ENCODE measurements at regions not wholly inside any gene's neighbourhood (a gene's known extent, or its start where the extent isn't known, plus 50 kb on each side); places are given as distances from the start of the nearest gene placed in this dataset.
"Not testable (repeated sequence)": the region's sequence is repeated elsewhere in the genome, so short reads cannot be mapped to it uniquely, and the experiment has no call there.

DNA sequence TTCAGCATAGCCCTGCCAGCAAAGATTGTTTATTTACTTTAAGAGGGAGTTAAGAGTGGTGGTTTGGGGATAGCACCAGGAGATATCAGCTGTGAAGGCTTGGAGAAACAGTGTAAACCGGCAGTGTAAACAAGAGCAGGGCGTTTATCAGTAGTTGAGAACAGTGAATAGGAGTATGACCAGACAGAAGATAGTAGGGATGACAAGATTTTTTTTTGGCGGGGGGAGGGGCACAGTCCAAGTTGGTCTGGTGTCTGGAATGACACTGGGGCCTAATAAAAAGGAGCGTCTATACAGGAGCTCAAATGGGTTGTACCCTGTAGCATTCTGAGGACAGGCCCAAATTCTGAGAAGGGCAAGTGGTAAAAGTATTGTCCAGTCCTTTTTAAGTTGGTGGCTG, 433.4 kb upstream of the NDST3 start:
- H3K4me2 ChIP-seq; H3K9me3 ChIP-seq; H3K79me2 ChIP-seq (ENCODE audit: insufficient read depth); H3K27ac ChIP-seq (ENCODE audit: low read depth in 2 of 2, low read length in 1 of 2); H3K4me3 ChIP-seq (ENCODE audit: low read depth in 2 of 2, low read length in 1 of 2); POLR2A ChIA-PET; H4K20me1 ChIP-seq (ENCODE audit: insufficient read depth); DNase-seq; H3K9me2 ChIP-seq; H3F3A ChIP-seq (replicated peaks; ENCODE audit: insufficient read depth); H3K4me1 ChIP-seq (ENCODE audit: control insufficient read depth in 1 of 2, insufficient read depth in 2 of 2, low read depth in 1 of 2, low read length in 1 of 2); H2AFZ ChIP-seq (ENCODE audit: low read depth); H3K9ac ChIP-seq; H3K27me3 ChIP-seq (ENCODE audit: insufficient read depth); H3K36me3 ChIP-seq (replicated peaks in 1 of 2; ENCODE audit: control insufficient read depth in 1 of 2, insufficient read depth in 2 of 2, low read length in 1 of 2); CTCF ChIA-PET: not testable (repeated sequence)
- 56% methylated on average over 4 of the region's 4 CpGs for WGBS (ENCODE audit: low lambda C conversion rate)

DNA sequence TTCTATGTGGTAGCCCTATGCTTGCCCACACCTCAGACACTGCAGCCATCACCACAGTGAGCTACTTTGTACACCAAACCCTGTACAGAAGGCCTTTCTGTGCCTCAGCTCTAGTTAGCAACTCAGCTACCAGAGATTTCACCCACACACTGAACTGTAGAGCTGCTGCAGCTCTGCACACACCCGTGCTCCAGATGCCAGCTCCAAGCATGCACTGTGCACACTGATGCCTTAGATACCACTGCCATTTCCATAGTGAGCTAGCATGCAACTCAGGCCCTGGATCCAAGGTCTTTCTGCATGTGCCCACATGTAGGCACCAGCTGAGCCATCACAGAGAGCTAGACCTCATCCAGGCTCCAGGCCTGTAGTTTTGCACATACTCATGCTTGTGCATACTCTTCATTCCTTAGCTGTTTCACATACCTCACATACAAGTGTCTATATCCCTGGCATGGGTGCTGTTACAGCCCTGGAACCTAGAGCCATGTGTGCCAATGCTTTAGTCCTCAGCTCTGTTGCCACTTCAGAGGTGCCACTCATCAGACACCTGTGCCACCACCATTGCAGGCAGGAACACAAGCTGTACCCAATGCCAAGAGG, 423.5 kb upstream of the NDST3 start:
- Histone ChIP-seq H4K20me1 (ENCODE audit: insufficient read depth) (no peaks in the 10 kb centered on the region), H3K79me2 (ENCODE audit: insufficient read depth) (no peaks in the 10 kb centered on the region), H3K4me2 (no peak overlapping the region), H3K4me1 (ENCODE audit: control insufficient read depth in 1 of 2, insufficient read depth in 2 of 2, low read depth in 1 of 2, low read length in 1 of 2) (no peaks in the 10 kb centered on the region), H3K27ac (ENCODE audit: low read depth in 2 of 2, low read length in 1 of 2) (no peak overlapping the region), H3K4me3 (ENCODE audit: low read depth in 2 of 2, low read length in 1 of 2) (no peak overlapping the region), H3K36me3 (replicated peaks in 1 of 2; ENCODE audit: control insufficient read depth in 1 of 2, insufficient read depth in 2 of 2, low read length in 1 of 2) (no peaks in the 10 kb centered on the region), H3K9ac (no peak overlapping the region), H3F3A (replicated peaks; ENCODE audit: insufficient read depth) (no peaks in the 10 kb centered on the region), H3K9me2 (no peaks in the 10 kb centered on the region), H2AFZ (ENCODE audit: low read depth) (no peak overlapping the region), H3K27me3 (ENCODE audit: insufficient read depth) (no peaks in the 10 kb centered on the region), H3K9me3 (no peaks in the 10 kb centered on the region)
- POLR2A ChIA-PET, result no interaction called here
- DNase-seq, result no peak
- WGBS (ENCODE audit: low lambda C conversion rate), result no CpG with 5 or more reads among the region's 1 CpG
- CTCF ChIA-PET, result no interaction called here
- TF ChIP-seq FOXJ3 (CRISPR knock-in tag; IDR thresholded peaks at IDR 0.05) (no peak), RAD21 (IDR thresholded peaks at IDR 0.05; ENCODE audit: low read length) (no peak), RFX5 (IDR thresholded peaks at IDR 0.05; ENCODE audit: low read length) (no peak), CHD2 (IDR thresholded peaks at IDR 0.05; ENCODE audit: low read length, partially characterized antibody) (no peak), POLR2AphosphoS5 (IDR thresholded peaks at IDR 0.05; ENCODE audit: low read depth, low read length) (no peak)
- TF ChIP-seq, protein P1, sequence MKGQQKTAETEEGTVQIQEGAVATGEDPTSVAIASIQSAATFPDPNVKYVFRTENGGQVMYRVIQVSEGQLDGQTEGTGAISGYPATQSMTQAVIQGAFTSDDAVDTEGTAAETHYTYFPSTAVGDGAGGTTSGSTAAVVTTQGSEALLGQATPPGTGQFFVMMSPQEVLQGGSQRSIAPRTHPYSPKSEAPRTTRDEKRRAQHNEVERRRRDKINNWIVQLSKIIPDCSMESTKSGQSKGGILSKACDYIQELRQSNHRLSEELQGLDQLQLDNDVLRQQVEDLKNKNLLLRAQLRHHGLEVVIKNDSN (IDR thresholded peaks at IDR 0.05; ENCODE audit: borderline replicate concordance, low read depth), result no peak

DNA sequence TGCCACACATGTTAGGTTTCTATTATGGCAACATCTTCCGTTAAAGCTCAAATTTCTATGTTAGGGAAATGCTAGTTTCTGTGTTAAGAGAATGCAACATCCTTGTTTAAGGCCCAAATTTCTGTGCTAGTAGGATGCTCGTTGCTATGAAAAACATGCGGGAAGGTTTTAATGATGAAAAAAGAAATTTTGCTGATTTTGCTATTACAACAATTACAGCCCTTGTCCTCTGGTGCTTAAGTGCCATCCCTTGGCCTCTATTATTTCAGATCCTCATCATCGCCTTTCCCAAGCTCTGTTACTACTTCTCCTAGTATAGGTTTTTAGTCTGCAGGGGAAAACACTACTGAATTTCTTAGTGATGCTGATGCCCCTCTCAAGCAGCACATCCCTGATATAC, 412.6 kb upstream of the NDST3 start:
- Histone ChIP-seq H3K36me3 (replicated peaks in 1 of 2; ENCODE audit: control insufficient read depth in 1 of 2, insufficient read depth in 2 of 2, low read length in 1 of 2) (no peaks in the 10 kb centered on the region), H2AFZ (ENCODE audit: low read depth) (no peak overlapping the region), H3K9me2 (no peaks in the 10 kb centered on the region), H3K9me3 (no peaks in the 10 kb centered on the region), H3K9ac (no peak overlapping the region), H3F3A (replicated peaks; ENCODE audit: insufficient read depth) (no peaks in the 10 kb centered on the region), H3K4me1 (ENCODE audit: control insufficient read depth in 1 of 2, insufficient read depth in 2 of 2, low read depth in 1 of 2, low read length in 1 of 2) (no peaks in the 10 kb centered on the region), H4K20me1 (ENCODE audit: insufficient read depth) (no peaks in the 10 kb centered on the region), H3K79me2 (ENCODE audit: insufficient read depth) (no peaks in the 10 kb centered on the region), H3K27ac (ENCODE audit: low read depth in 2 of 2, low read length in 1 of 2) (no peak overlapping the region), H3K4me3 (ENCODE audit: low read depth in 2 of 2, low read length in 1 of 2) (no peak overlapping the region), H3K27me3 (ENCODE audit: insufficient read depth) (no peaks in the 10 kb centered on the region), H3K4me2 (no peak overlapping the region)
- CTCF ChIA-PET, result no interaction called here
- WGBS (ENCODE audit: low lambda C conversion rate), result 49% methylated on average over 4 of the region's 4 CpGs
- DNase-seq, result no peak
- POLR2A ChIA-PET, result no interaction called here
- TF ChIP-seq RFX5 (IDR thresholded peaks at IDR 0.05; ENCODE audit: low read length) (no peak), YY1 (IDR thresholded peaks at IDR 0.05; ENCODE audit: low read depth) (no peak), RCOR1 (IDR thresholded peaks at IDR 0.05; ENCODE audit: low read length) (no peak), FOXM1 (IDR thresholded peaks at IDR 0.05; ENCODE audit: low read depth) (no peak), TAF1 (IDR thresholded peaks at IDR 0.05; ENCODE audit: borderline replicate concordance, low read depth, low read length) (no peak), EP300 (IDR thresholded peaks at IDR 0.05; ENCODE audit: borderline replicate concordance in 1 of 2, low read depth in 1 of 2, low read length in 1 of 2) (no peak), NFIC (IDR thresholded peaks at IDR 0.05; ENCODE audit: borderline replicate concordance) (no peak)
- TF ChIP-seq, protein P2, sequence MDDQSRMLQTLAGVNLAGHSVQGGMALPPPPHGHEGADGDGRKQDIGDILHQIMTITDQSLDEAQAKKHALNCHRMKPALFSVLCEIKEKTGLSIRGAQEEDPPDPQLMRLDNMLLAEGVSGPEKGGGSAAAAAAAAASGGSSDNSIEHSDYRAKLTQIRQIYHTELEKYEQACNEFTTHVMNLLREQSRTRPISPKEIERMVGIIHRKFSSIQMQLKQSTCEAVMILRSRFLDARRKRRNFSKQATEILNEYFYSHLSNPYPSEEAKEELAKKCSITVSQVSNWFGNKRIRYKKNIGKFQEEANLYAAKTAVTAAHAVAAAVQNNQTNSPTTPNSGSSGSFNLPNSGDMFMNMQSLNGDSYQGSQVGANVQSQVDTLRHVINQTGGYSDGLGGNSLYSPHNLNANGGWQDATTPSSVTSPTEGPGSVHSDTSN (IDR thresholded peaks at IDR 0.05), result no peak
- TF ChIP-seq, protein P3, sequence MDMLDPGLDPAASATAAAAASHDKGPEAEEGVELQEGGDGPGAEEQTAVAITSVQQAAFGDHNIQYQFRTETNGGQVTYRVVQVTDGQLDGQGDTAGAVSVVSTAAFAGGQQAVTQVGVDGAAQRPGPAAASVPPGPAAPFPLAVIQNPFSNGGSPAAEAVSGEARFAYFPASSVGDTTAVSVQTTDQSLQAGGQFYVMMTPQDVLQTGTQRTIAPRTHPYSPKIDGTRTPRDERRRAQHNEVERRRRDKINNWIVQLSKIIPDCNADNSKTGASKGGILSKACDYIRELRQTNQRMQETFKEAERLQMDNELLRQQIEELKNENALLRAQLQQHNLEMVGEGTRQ (IDR thresholded peaks at IDR 0.05; ENCODE audit: borderline replicate concordance, low read depth, low read length), result no peak
- TF ChIP-seq, protein P4, sequence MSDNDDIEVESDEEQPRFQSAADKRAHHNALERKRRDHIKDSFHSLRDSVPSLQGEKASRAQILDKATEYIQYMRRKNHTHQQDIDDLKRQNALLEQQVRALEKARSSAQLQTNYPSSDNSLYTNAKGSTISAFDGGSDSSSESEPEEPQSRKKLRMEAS (IDR thresholded peaks at IDR 0.05; ENCODE audit: low read depth), result no peak
- TF ChIP-seq, protein P1 (IDR thresholded peaks at IDR 0.05; ENCODE audit: borderline replicate concordance, low read depth), result no peak
- TF ChIP-seq, protein P5, sequence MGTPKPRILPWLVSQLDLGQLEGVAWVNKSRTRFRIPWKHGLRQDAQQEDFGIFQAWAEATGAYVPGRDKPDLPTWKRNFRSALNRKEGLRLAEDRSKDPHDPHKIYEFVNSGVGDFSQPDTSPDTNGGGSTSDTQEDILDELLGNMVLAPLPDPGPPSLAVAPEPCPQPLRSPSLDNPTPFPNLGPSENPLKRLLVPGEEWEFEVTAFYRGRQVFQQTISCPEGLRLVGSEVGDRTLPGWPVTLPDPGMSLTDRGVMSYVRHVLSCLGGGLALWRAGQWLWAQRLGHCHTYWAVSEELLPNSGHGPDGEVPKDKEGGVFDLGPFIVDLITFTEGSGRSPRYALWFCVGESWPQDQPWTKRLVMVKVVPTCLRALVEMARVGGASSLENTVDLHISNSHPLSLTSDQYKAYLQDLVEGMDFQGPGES (IDR thresholded peaks at IDR 0.05; ENCODE audit: low read depth, low read length), result no peak

All from SK-N-SH (cell line).